ENCODE measurements at regions not wholly inside any gene's neighbourhood (a gene's known extent, or its start where the extent isn't known, plus 50 kb on each side); places are given as distances from the start of the nearest gene placed in this dataset.

- TF ChIP-seq POLR2A (IDR thresholded peaks at IDR 0.05) (no peak), CTCF (IDR thresholded peaks at IDR 0.05) (no peak)
These were observed 1432.0 kb upstream of the GOT2 start for GRCh38 chr16:60166111-60166510.

Measured in lower leg skin (tissue), 3 donors.